SW480 (cell line): ENCODE measurements at regions not wholly inside any gene's neighbourhood (a gene's known extent, or its start where the extent isn't known, plus 50 kb on each side); places are given as distances from the start of the nearest gene placed in this dataset.
"Not testable (repeated sequence)": the region's sequence is repeated elsewhere in the genome, so short reads cannot be mapped to it uniquely, and the experiment has no call there.

Experiments used
- DNase-seq: peaks from one replicate; pipeline ENCODE4 v3.0.0-alpha.2; 2016; ENCODE audit warnings: low spot score

DNA sequence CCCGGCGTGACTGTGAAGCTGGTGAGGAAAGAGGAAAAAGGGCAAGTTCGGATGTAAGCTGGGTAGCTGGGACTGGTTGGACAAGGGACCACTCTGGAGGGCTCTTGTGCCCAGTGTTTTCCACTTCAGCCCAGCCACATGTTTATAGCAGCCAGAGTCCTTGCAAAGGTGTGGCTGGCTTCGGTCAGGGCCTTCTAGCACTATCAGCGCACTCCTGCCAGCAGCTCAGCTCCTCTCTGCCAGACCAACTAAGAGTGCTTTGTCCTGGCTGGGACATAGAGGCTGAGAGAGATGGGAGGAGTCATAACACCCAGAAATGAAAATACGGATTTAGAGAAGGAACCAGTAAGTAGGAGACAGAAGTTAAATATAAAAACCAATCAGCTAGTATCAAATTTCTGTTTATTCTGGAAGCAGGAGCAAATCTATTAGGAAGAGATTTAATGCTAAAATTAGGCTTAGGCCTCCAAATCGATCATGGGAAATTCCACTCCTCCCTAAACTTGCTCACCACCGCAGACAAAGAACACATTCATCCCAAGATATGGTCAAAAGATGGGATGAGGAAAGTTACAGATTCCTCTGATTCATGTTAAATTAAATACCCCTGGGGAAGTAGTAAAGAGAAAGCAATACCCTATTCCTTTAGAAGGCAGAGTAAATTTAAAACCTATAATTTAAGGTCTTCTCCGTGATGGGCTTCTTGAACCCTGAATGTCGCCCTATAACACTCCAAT, 135.0 kb downstream of the RALA start:
- no peak for DNase-seq

DNA sequence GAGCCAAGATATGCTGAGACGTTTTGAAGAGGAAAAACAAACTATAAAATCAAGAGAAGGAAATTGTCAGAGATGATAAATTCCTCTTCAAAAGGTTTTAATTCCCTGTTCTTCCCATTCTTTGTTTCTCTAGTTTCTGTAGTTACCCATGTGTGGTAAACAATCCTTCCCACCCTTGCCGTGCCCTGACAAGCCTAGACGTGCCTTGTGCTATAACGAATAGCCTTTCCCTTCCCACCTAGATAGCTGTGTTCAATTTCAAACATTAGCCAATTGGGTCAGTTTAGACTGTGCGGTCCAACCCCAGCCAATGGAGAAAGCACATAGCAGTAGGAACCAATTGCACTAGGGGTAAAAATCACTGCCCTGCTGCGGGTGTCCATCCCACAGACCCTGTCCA, 138.1 kb downstream of the RALA start:
- DNase-seq = no peak

DNA sequence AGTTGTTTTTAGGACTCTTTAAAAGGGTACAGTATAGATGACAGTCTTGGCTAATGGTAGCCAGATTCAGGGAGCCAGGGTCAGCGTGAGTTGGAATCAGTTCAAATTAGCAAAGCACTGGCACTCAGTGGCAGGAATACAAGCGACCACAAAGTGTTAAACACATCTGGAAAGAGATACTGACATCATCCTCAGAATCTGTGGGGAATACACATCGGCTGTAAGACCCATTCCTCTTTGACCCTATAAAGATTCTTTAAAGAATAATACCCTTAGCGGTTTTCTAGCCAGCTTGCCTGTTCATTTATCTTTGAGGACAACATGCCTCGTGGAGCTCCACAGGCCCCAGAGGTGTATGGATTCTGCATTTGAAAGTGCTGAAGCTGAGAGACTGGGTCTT, 139.1 kb downstream of the RALA start:
- DNase-seq = not testable (repeated sequence)

DNA sequence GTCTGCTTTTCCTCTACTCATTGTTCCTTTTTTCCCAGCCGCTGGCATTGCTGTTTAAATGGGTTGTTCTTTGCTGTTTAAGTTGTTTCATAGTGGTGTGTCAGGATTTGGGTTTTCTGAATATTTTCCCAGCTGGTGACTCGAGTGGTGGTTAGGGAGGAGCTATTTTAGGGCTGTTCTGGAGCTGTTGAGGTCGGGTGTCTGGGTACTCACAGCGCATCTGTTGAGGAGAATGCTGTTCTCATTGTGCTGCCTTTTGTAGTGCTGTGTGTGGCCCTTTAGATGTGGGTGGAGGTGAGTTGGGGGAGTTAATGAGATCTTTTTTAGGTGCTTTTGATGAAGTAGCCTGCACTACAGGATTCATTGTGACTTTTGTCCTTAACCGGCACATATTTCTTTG, 139.5 kb downstream of the RALA start:
- DNase-seq = not testable (repeated sequence)

DNA sequence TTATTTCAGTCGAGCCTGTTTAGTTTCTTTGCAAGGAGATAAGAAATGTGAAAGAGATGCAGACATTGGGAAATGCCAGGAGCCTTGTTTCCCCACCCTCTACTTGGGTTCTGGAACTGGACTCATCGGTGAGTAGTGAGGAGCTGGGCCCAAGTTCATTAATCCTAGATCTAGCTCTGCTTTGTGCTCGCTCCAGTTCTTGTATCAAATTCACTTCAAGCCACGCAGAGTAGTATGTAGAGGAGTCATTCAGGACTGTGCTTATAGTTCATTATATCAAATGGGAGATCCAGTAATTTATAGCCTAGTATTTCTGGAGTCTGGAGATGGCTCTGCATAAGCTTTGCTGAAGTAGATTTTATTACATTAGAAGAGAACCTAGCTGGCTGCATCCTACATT, 142.5 kb downstream of the RALA start:
- not testable (repeated sequence) for DNase-seq

DNA sequence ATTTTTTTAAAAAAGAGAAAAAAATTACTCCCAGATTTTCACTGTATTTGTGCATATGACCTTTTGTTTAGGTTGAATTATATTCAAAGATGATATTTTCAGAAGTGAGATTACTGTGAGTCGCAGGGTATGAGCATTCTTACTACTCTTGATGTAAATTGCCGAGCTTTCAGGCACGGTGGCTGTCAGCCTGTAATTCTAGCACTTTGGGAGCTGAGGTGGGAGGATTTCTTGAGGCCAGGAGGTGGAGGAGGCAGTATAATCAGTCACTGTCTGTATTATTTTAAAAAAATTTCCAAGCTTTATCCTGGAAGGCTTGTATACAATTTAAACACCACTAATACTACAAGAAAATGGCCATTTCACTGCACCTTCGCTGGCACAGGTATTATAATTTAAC, 145.1 kb downstream of the RALA start:
- DNase-seq = not testable (repeated sequence)

DNA sequence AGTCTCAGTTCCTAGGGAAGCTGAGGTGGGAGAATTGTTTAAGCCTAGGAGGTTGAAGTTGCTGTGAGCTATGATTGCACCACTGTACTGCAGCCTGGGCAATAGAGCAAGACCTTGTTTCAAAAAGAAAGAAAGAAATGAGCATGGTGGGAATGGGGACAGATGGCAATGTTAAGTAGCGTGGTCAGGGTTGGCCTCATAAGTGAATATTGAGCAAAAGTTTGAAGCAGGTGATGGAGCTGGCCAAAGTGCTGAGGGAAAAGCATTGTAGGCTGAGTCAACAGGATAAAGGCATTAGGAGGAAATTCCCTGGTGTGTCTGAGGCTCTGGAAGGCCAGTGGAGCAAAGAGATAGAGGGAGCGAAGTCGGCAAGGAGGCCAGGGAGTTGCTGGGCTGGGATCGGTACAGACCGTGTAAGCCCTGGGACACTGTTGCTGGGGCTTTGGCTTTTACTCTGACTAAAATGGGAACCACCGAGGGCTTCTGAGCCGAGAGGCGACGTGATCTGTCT, 151.0 kb downstream of the RALA start:
- DNase-seq = not testable (repeated sequence)

DNA sequence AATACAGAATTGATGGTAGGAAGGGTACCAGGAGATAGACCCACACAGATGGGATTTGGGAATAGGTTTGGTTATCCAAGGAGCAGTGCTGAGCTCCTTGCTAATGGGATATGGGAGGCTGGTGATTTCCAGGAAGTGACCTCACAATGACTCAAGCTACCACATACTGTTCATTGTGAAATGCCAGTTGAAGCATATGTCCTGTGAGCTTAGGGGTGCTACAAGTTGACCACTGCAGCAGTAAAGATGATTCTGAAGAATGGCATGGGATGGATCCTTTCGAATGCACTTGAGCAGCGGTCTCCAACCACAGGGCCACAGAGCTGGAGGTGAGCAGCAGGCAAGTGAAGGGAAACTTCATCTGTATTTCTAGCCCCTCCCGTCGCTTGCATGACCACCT, 158.2 kb downstream of the RALA start:
- not testable (repeated sequence) for DNase-seq

DNA sequence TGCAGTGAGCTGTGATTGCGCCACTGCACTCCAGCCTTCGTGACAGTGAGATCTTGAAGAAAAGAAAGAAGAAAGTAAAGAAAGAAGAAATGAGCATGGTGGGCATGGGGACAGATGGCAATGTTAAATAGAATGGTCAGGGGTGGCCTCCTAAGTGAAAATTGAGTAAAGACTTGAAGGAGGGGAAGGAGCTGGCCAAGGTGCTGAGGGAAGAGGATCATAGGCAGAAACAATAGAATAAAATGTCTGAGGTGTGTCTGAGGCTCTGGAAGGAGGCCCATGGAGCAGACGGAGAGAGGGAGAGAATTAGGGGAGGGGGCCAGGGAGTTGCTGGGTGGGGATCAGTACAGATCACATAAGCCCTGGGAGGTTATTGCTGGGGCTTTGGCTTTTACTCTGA, 163.1 kb downstream of the RALA start:
- not testable (repeated sequence) for DNase-seq

DNA sequence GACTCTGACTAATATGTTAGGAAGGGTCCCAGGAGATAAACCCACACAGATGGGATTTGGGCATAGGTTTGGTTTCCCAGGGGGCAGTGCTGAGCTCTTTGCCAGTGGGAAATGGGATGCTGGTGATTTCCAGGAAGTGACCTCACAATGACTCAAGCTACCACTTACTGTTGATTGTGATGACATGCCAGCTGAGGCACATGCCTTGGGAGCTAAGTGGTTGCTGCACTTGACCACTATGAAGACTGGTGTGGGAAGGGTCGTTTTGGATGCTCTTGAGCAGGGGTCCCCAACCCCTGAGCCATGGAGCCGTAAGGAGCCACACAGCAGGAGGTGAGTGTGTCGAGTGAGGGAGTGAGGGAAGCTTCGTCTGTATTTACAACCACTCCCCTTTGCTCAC, 159.0 kb upstream of the CDK13 start:
- DNase-seq = not testable (repeated sequence)

DNA sequence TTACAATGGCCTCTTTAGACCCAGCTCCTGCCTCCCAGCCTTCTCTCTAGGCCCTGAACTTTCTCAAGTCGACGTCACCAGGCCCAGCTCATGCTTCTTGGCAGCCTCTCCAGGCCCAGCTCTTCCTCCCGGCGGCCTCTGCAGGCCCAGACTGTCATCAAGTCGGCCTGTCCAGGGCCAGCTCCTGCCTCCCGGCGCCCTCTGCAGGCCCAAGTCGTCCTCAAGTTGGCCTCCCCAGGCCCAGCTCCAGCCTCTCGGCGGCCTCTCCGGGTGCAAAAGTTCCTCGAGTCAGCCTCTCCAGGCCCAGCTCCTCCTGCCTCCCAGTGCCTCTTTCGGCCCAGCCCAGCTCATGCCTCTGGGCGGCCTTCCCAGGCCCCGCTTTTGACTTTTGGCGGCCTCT, 158.1 kb upstream of the CDK13 start:
- not testable (repeated sequence) for DNase-seq

DNA sequence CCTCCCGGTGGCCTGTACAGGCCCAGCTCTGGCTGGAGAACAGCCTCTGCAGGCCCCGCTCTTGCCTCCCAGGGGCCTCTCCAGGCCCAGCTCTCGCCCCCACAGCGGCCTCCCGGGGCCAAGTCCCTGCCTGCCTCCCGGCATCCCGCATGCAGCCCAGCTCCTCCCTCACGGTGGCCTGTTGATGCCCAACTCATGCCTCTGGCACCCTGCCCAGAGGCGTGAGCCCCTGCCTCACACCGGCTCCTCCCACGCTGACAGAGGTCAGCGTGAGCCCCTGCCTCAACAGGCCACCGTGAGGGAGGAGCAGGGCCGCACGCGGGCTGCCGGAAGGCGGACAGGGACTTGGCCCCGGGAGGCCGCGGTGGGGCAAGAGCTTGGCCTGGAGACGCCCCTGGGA, 157.0 kb upstream of the CDK13 start:
- DNase-seq = not testable (repeated sequence)

DNA sequence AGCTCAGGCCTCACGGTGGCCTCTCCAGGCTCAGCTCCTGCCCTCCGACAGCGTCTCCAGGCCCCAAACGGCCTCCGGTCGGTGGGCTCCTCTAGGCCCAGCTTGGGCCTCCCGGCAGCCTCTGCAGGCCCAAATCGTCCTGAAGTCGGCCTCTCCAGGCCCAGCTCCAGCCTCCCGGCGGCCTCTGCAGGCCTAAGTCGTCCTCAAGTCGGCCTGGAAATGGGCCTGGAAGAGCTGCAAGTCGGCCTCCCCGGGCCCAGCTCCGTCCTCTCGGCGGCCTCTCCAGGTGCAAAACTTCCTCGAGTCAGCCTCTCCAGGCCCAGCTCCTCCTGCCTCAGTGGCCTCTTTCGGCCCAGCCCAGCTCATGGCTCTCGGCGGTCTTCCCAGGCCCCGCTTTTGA, 156.2 kb upstream of the CDK13 start:
- DNase-seq = not testable (repeated sequence)

DNA sequence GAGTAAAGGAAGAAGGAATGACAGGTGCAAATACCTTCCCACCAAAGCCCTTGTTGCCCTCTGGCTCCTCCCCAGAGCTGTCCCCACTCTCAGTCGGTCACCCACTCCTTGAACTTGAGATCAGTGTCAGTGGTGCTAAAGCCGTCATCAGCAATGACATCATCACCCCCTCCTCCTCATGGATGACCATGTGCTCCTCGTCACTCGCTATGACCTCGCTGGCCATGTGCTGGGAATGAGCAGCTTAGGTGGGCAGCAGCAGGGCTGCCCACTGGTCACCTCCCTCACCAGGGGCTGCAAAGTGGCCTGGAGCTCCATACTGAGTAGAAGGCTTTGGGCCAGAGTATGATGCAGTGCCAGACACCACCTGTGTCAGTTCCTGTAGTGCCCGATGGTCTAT, 153.1 kb upstream of the CDK13 start:
- not testable (repeated sequence) for DNase-seq

DNA sequence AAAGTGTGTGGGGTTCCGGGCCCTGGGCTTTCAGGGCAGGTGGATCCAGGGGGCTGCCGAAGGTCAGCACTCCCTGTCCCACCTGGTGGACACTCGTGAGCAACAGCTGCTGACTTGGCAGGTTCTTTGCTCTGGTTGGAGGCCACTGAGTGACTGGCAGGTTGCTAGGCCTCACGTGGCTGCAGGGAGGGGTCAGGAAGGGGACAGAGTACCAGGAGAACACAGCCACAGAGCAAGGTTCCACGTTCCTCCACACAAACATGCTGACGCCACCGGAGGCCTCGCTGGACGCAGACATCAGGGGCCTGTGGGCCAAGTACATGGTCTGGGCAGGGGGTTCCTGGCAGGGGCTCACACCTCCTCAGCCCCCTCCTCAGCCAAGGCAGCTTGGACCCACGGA, 152.0 kb upstream of the CDK13 start:
- DNase-seq = not testable (repeated sequence)

DNA sequence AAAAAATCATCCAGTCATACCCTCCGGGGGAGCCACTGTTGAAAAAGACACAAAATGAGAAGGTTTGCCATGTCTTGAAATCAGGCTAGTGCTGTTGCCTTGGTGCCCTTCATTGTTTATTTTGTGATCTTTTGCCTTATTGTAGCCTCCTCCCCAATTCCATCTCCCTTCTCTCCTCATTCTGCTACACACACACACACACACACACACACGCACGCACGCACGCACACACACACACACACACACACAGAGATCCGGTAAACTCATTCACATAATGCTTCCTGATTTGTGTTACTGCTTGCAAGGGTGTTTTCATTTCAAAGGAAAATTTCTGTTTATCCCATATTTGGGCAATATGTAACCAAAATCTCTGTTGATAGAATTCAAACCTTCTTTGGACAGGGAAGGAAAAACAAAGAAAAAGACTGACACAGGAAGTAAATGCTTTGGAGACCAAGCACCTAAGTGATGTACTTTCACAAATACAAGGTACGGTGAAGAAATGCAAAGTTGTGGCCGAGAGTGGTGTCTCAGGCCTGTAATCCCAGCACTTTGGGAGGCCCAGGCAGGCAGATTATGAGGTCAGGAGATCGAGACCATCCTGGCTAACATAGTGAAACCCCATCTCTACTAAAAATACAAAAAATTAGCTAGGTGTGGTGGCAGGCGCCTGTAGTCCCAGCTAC, 141.1 kb upstream of the CDK13 start:
- DNase-seq = no peak

DNA sequence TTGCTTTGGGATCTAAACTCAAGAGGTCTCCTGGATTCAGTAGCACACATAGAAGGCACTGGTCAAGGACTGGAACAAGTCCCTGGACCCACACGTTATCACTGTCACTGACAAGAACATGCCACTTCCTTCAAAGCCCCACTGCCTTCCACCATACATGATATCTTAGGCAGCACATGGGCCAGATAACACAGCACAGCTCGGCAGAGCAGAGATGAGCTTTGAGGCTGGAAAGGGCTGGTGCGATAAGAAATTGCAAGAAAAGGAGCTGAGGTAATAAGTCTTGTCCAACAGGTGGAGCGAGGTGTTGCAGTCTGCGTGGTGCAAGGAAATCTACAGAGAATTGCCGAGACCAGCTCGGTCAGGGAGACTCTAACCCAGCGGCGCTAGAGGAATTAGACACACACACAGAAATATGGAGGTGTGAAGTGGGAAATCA, 139.8 kb upstream of the CDK13 start:
- no peak for DNase-seq

DNA sequence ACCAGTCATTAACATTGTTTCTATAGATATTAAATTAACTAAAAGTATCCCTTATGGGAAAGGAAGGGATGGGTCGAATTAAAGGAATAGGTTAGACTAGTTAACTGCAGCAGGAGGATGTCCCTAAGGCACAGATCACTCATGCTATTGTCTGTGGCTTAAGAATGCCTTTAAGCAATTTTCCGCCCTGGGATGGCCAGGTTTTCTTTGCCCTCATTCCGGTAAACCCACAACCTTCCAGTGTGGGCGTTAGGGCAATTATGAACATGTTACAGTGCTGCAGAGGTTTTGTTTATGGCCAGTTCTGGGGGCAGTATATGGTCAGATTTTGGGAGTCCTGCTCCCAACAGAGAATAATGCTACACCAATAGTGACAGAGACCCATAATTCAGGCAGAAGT, 139.3 kb upstream of the CDK13 start:
- peak; percentile 20 for DNase-seq

DNA sequence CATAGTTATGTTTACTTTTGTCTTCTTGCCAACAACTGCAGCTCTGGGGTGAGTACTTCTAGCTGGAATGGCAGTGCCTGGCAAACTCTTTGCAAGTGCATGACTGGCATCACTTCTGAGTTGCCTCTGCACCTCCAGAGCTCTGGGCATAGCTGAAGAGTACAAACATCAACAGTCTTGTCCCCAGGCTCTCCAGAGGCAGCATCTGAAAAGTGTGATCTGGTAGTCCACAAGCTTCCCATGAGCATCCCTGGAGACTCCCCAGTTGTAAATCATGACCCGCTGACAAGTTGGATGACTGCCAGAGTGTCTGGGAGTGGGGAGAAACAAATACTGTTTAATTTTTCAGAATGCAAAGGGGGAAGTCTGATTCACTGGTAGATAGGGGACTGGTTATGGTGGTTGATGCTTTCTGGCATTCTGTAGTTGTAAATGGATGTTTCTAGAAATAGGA, 138.9 kb upstream of the CDK13 start:
- peak; percentile 41 for DNase-seq

DNA sequence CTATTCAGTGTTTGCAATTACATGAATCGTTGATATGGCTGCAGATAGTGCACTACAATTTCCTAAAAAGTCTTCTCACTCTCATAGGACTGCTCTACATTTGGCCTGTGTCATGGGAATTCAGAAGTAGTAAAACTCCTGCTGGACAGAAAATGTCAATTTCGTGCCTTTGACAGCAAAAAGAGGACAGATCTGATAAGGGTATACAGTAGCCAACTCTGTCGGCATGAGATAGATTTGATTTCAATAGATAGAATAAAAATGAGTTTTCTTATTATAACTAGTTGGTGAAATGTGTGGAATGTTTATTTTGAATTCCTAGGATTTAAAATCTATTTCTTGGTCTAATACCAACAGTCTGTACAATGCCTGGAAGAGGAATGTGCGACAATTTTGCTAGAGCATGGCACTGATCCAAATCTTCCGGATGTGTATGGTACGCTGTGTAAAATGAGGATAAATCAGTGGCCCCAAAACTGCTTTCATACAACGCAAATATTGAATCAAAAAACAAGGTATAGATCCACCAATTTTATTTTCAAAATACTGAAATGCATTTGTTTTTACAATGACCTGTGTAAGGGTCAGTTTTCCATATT, 133.5 kb upstream of the CDK13 start:
- DNase-seq = no peak

DNA sequence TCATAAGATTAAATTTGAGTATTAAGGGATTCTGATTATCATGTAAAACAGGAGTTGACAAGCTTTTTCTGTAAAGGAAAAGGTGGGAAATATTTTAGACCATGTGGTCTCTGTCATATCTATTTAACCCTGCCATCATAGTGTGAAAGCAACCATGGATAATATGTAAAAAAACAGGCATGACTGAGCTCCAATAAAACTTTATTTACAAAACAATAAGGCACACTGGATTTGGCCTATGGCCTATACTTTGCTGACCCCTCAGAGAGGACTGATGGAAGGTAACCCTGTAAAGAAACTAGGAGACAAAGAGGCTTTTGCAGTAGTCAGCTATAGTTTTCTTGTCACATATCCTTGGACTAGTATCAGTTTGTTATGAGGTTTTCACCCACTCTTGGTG, 130.5 kb upstream of the CDK13 start:
- no peak for DNase-seq

DNA sequence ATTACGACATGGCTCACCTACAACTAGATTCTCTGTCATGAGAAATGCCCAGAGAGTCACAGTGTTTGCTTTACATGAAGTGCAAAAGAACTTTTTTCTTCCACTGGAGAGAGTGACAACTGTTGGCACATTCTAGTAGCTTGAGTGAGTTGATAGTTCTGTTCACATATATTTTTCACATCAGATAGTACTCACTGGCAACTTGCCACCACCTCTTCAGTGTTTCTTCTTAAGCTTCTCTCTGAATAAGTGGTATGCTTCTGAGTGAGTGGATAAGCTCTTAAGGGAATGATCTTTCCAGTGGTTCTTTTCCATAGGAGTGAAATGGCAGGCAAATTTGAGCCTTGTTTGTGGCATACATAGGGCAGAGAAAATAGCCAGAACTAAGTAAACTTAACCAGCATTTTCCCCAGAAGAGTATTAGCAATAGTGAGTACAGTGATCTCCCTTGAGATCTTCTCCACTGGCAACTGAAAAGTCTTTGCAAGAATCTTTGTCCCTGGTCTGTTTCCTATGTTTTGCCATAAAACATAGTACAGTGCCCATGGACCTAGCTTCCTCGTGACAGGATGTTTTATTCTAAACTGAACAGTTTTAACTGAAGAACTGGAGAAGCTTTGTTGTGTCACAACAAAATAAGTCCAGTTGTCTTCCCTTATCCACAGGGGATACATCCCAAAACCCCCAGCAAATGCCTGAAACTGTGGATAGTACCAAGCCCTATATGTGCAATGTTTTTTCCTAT, 125.4 kb upstream of the CDK13 start:
- DNase-seq = no peak
